ENCODE measurements at regions not wholly inside any gene's neighbourhood (a gene's known extent, or its start where the extent isn't known, plus 50 kb on each side); places are given as distances from the start of the nearest gene placed in this dataset.

DNA sequence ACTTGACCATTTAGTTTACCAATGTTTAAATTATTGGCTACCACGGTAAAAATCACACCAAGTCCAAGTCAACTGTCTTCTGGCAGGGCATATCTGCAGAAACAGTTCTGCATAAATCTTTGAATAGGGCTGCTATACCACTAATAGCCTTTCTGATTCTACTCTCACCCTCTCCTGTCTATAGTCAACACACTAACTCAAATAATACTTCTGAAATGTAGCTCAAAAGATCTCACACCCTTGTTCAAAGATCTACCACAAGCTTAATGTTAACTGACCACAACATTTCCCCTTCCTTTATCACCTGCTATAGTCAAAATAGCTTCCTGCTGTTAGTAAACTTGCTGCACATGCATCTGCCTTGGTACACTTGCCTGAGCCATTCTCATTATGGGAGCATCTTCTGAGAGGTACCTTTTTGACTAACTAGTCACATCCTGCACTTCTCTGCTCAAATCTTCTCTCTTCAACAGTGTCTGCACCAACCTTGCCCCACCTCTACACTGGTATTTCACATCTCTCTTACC is 319.4 kb downstream of the CDH10 start (continued):
- TF ChIP-seq, protein P1, sequence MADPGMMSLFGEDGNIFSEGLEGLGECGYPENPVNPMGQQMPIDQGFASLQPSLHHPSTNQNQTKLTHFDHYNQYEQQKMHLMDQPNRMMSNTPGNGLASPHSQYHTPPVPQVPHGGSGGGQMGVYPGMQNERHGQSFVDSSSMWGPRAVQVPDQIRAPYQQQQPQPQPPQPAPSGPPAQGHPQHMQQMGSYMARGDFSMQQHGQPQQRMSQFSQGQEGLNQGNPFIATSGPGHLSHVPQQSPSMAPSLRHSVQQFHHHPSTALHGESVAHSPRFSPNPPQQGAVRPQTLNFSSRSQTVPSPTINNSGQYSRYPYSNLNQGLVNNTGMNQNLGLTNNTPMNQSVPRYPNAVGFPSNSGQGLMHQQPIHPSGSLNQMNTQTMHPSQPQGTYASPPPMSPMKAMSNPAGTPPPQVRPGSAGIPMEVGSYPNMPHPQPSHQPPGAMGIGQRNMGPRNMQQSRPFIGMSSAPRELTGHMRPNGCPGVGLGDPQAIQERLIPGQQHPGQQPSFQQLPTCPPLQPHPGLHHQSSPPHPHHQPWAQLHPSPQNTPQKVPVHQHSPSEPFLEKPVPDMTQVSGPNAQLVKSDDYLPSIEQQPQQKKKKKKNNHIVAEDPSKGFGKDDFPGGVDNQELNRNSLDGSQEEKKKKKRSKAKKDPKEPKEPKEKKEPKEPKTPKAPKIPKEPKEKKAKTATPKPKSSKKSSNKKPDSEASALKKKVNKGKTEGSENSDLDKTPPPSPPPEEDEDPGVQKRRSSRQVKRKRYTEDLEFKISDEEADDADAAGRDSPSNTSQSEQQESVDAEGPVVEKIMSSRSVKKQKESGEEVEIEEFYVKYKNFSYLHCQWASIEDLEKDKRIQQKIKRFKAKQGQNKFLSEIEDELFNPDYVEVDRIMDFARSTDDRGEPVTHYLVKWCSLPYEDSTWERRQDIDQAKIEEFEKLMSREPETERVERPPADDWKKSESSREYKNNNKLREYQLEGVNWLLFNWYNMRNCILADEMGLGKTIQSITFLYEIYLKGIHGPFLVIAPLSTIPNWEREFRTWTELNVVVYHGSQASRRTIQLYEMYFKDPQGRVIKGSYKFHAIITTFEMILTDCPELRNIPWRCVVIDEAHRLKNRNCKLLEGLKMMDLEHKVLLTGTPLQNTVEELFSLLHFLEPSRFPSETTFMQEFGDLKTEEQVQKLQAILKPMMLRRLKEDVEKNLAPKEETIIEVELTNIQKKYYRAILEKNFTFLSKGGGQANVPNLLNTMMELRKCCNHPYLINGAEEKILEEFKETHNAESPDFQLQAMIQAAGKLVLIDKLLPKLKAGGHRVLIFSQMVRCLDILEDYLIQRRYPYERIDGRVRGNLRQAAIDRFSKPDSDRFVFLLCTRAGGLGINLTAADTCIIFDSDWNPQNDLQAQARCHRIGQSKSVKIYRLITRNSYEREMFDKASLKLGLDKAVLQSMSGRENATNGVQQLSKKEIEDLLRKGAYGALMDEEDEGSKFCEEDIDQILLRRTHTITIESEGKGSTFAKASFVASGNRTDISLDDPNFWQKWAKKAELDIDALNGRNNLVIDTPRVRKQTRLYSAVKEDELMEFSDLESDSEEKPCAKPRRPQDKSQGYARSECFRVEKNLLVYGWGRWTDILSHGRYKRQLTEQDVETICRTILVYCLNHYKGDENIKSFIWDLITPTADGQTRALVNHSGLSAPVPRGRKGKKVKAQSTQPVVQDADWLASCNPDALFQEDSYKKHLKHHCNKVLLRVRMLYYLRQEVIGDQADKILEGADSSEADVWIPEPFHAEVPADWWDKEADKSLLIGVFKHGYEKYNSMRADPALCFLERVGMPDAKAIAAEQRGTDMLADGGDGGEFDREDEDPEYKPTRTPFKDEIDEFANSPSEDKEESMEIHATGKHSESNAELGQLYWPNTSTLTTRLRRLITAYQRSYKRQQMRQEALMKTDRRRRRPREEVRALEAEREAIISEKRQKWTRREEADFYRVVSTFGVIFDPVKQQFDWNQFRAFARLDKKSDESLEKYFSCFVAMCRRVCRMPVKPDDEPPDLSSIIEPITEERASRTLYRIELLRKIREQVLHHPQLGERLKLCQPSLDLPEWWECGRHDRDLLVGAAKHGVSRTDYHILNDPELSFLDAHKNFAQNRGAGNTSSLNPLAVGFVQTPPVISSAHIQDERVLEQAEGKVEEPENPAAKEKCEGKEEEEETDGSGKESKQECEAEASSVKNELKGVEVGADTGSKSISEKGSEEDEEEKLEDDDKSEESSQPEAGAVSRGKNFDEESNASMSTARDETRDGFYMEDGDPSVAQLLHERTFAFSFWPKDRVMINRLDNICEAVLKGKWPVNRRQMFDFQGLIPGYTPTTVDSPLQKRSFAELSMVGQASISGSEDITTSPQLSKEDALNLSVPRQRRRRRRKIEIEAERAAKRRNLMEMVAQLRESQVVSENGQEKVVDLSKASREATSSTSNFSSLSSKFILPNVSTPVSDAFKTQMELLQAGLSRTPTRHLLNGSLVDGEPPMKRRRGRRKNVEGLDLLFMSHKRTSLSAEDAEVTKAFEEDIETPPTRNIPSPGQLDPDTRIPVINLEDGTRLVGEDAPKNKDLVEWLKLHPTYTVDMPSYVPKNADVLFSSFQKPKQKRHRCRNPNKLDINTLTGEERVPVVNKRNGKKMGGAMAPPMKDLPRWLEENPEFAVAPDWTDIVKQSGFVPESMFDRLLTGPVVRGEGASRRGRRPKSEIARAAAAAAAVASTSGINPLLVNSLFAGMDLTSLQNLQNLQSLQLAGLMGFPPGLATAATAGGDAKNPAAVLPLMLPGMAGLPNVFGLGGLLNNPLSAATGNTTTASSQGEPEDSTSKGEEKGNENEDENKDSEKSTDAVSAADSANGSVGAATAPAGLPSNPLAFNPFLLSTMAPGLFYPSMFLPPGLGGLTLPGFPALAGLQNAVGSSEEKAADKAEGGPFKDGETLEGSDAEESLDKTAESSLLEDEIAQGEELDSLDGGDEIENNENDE (IDR thresholded peaks at IDR 0.05; ENCODE audit: low read depth, low read length), result no peak
- no peak for TF ChIP-seq NR2C2 (CRISPR knock-in tag; IDR thresholded peaks at IDR 0.05)
- no peak for TF ChIP-seq NR2C2 (tag; IDR thresholded peaks at IDR 0.05)
- TF ChIP-seq KDM2B (CRISPR knock-in tag; IDR thresholded peaks at IDR 0.05), result no peak
- TF ChIP-seq, protein P2, sequence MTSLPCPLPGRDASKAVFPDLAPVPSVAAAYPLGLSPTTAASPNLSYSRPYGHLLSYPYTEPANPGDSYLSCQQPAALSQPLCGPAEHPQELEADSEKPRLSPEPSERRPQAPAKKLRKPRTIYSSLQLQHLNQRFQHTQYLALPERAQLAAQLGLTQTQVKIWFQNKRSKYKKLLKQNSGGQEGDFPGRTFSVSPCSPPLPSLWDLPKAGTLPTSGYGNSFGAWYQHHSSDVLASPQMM (CRISPR knock-in tag; IDR thresholded peaks at IDR 0.05), result no peak
- TF ChIP-seq MTF1 (CRISPR knock-in tag; IDR thresholded peaks at IDR 0.05; ENCODE audit: borderline replicate concordance), result no peak
